Duodenal mucosa (tissue), 2 donors: ENCODE measurements at regions not wholly inside any gene's neighbourhood (a gene's known extent, or its start where the extent isn't known, plus 50 kb on each side); places are given as distances from the start of the nearest gene placed in this dataset.

Source experiments
- H3K27ac ChIP-seq: one replicate; pipeline ENCODE4 v1.7.0; 2013; ENCODE audit warnings: low read depth, low read length
- H3K27me3 ChIP-seq, 2 donors: one replicate each; pipeline ENCODE4 v1.7.0; 2013; ENCODE audit warnings: low read length in 2 of 2, control low read depth in 1 of 2; ENCODE audit not compliant: insufficient read depth in 2 of 2, control insufficient read depth in 1 of 2
- H3K36me3 ChIP-seq, 2 donors: one replicate each; pipeline ENCODE4 v1.7.0; 2013; ENCODE audit warnings: low read length in 2 of 2, control low read depth in 1 of 2; ENCODE audit not compliant: insufficient read depth in 2 of 2, control insufficient read depth in 1 of 2
- H3K4me1 ChIP-seq, 2 donors: one replicate each; pipeline ENCODE4 v1.7.0; 2013; ENCODE audit warnings: low read length in 2 of 2, control low read depth in 1 of 2; ENCODE audit not compliant: insufficient read depth in 2 of 2, control insufficient read depth in 1 of 2
- H3K4me3 ChIP-seq, 2 donors: one replicate each; pipeline ENCODE4 v1.7.0; 2013; ENCODE audit warnings: low read length in 2 of 2, low read depth in 1 of 2
- H3K9ac ChIP-seq, 2 donors: one replicate each; pipeline ENCODE4 v1.7.0; 2013; ENCODE audit warnings: low read length in 2 of 2, low read depth in 1 of 2
- H3K9me3 ChIP-seq, 2 donors: one replicate each; pipeline ENCODE4 v1.7.0; 2013; ENCODE audit warnings: low read length in 2 of 2, control low read depth in 1 of 2; ENCODE audit not compliant: control insufficient read depth in 1 of 2

GRCh38 chr6:105726902-105727655, 324.2 kb upstream of the PREP start:
- H3K4me1 ChIP-seq = no peaks in the 10 kb centered on the region
- H3K9ac ChIP-seq = no peak overlapping the region
- H3K9me3 ChIP-seq = no peaks in the 10 kb centered on the region
- H3K27me3 ChIP-seq = no peaks in the 10 kb centered on the region
- H3K36me3 ChIP-seq = no peaks in the 10 kb centered on the region
- no peak overlapping the region for H3K4me3 ChIP-seq
- no peak overlapping the region for H3K27ac ChIP-seq

- Histone ChIP-seq H3K4me1 (no peaks in the 10 kb centered on the region), H3K9ac (no peak overlapping the region), H3K36me3 (no peaks in the 10 kb centered on the region), H3K9me3 (peaks cover 9 to 11% of the 10 kb centered on the region in 2 donors), H3K27me3 (no peaks in the 10 kb centered on the region), H3K4me3 (no peak overlapping the region), H3K27ac (no peak overlapping the region)
Observed at GRCh38 chr6:105714846-105715245, 312.0 kb upstream of the PREP start.

DNA sequence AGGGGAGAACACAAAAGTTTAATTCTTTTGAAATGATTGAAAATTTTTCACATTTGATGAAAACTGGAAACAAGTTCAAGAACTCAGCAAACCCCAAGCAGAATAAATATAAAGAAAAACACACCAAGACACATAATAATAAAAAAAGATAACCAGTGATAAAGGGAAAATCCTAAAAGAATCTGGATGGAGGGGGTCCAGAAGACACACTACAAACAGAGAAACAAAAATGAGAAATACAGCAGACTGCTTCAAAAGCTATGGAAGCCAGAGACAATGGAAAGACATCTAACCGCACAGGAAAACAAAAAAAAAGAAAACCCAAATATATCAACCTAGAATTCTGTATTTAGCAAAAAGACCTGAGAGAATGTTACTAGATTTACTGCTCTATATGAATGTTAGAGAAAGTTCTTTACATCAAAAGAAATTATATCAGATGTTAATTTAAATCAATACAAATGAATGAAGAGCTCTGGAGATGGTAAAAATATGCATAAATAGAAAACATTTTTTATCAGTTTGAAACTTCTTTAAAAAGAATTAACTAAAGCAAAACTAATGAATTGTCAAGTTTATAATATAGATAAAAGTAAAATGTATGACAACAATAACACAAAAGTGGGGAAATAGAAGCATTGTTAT, 310.7 kb upstream of the PREP start:
- H3K27me3 ChIP-seq = no peaks in the 10 kb centered on the region
- H3K9me3 ChIP-seq = peaks cover 9 to 11% of the 10 kb centered on the region in 2 donors
- H3K4me3 ChIP-seq = no peak overlapping the region
- H3K9ac ChIP-seq = no peak overlapping the region
- no peaks in the 10 kb centered on the region for H3K36me3 ChIP-seq
- no peak overlapping the region for H3K27ac ChIP-seq
- no peaks in the 10 kb centered on the region for H3K4me1 ChIP-seq

GRCh38 chr6:105711216-105711615, 308.3 kb upstream of the PREP start:
- no peaks in the 10 kb centered on the region for H3K4me1 ChIP-seq
- H3K9ac ChIP-seq = no peak overlapping the region
- peaks cover 9 to 11% of the 10 kb centered on the region in 2 donors for H3K9me3 ChIP-seq
- H3K27ac ChIP-seq = no peak overlapping the region
- no peak overlapping the region for H3K4me3 ChIP-seq
- H3K27me3 ChIP-seq = no peaks in the 10 kb centered on the region
- no peaks in the 10 kb centered on the region for H3K36me3 ChIP-seq

- H3K9me3 ChIP-seq = no peaks in the 10 kb centered on the region
- no peaks in the 10 kb centered on the region for H3K27me3 ChIP-seq
- no peak overlapping the region for H3K4me3 ChIP-seq
- H3K4me1 ChIP-seq = no peaks in the 10 kb centered on the region
- no peak overlapping the region for H3K9ac ChIP-seq
- H3K36me3 ChIP-seq = no peaks in the 10 kb centered on the region
- no peak overlapping the region for H3K27ac ChIP-seq
Observed at GRCh38 chr6:105705608-105706007, 302.7 kb upstream of the PREP start.

- no peak overlapping the region for H3K4me3 ChIP-seq
- no peak overlapping the region for H3K27ac ChIP-seq
- no peaks in the 10 kb centered on the region for H3K27me3 ChIP-seq
- no peaks in the 10 kb centered on the region for H3K9me3 ChIP-seq
- H3K36me3 ChIP-seq = no peaks in the 10 kb centered on the region
- H3K9ac ChIP-seq = no peak overlapping the region
- no peaks in the 10 kb centered on the region for H3K4me1 ChIP-seq
Observed at GRCh38 chr6:105695461-105695860, 292.6 kb upstream of the PREP start.

DNA sequence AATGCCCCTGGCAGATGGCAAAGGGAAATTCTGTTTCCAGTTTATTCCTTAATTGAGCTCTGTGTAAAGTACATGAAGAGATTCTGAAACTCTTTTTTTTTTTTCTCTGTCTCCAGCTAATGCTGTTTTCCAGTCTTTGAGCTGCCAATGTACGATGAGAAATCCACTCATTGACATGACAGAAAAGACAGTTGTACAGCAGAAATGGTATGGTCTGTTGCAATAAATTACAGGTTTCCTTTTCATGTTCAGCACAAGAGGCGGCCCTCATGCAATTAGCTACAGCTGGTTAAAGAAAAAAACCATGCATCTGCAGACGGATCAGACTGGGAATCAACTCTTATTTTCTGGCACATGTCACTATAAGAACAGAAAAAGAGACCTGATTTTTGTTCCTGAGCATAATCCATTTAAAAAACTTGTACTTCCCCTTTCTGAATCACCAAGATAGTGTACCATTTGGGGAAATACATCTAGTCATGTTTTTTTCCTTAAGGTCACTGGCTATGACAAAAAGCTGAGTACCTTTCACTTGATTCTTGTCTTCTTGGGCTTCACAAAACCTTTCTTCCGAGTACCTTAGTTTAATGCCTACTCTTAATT, 289.8 kb upstream of the PREP start:
- no peak overlapping the region for H3K27ac ChIP-seq
- no peaks in the 10 kb centered on the region for H3K27me3 ChIP-seq
- no peak overlapping the region for H3K9ac ChIP-seq
- H3K4me3 ChIP-seq = no peak overlapping the region
- no peaks in the 10 kb centered on the region for H3K4me1 ChIP-seq
- no peaks in the 10 kb centered on the region for H3K9me3 ChIP-seq
- H3K36me3 ChIP-seq = no peaks in the 10 kb centered on the region

DNA sequence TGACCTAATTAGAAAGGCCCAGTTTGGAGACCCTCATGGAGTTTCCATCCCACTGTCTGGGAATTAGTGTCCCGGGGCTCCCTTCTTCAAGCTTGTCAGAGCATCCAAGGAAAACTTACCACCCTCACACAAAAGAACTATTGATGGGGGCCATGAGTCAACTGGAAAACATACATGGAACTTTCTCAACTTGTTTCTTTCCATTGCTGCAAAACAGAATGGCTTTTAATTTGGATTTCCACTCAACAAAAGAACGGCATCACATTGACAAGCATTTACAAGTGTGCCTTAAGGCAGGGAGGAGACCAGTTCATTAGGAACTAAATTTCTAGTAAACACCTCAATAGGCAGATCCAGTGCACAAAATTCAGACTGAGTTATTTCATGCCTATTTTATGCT, 289.1 kb upstream of the PREP start:
- peaks cover 0 to under 1% of the 10 kb centered on the region in 2 donors for H3K9me3 ChIP-seq
- no peak overlapping the region for H3K4me3 ChIP-seq
- no peaks in the 10 kb centered on the region for H3K36me3 ChIP-seq
- H3K9ac ChIP-seq = no peak overlapping the region
- no peaks in the 10 kb centered on the region for H3K4me1 ChIP-seq
- H3K27ac ChIP-seq = no peak overlapping the region
- H3K27me3 ChIP-seq = no peaks in the 10 kb centered on the region

DNA sequence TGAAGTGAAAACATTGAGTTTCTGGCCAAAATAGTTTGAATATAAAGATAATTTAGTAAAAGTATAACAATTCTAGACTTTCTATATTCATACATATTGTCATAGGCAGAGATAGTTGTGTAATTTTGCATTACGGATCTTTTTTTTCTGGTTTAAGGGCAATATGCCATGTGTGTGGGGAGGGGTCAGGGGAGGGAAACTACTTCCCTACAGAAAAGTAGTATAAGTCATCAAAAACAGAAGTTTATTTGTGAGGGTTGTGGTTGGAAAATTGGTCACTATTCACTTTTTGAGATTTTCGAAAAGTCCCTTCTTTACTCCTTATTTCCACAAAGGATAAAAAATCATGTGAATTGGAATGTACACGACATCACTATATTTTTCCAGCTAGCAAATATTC, 288.2 kb upstream of the PREP start:
- Histone ChIP-seq H3K36me3 (no peaks in the 10 kb centered on the region), H3K27ac (no peak overlapping the region), H3K4me1 (no peaks in the 10 kb centered on the region), H3K4me3 (no peak overlapping the region), H3K27me3 (no peaks in the 10 kb centered on the region), H3K9ac (no peak overlapping the region), H3K9me3 (peaks cover 0 to 3% of the 10 kb centered on the region in 2 donors)

- Histone ChIP-seq H3K4me1 (no peaks in the 10 kb centered on the region), H3K36me3 (no peaks in the 10 kb centered on the region), H3K9me3 (peaks cover 0 to 3% of the 10 kb centered on the region in 2 donors), H3K27me3 (no peaks in the 10 kb centered on the region), H3K27ac (no peak overlapping the region), H3K4me3 (no peak overlapping the region), H3K9ac (no peak overlapping the region)
Observed at GRCh38 chr6:105688573-105688972, 285.7 kb upstream of the PREP start.
